ENCODE measurements at regions not wholly inside any gene's neighbourhood (a gene's known extent, or its start where the extent isn't known, plus 50 kb on each side); places are given as distances from the start of the nearest gene placed in this dataset.
"Not testable (repeated sequence)": the region's sequence is repeated elsewhere in the genome, so short reads cannot be mapped to it uniquely, and the experiment has no call there.

DNA sequence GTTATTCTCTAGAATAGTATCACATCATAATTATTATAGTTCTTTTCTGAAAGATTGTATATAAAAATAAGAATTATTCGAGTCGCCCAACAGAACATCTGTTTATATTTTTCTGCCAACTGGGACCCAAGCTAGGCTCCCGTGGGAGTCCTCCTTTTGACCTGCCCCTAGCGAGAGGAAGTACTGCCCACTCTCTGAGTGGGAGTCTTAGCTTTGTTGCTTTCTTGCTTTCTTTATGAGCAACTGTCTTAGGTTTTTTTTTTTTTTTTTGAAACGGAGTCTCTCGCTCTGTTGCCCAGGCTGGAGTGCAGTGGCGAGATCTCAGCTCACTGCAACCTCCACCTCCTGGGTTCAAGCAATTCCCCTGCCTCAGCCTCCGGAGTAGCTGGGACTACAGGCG is 202.0 kb upstream of the ZNF184 start:
- no peak for DNase-seq (ENCODE audit: low spot score)

DNA sequence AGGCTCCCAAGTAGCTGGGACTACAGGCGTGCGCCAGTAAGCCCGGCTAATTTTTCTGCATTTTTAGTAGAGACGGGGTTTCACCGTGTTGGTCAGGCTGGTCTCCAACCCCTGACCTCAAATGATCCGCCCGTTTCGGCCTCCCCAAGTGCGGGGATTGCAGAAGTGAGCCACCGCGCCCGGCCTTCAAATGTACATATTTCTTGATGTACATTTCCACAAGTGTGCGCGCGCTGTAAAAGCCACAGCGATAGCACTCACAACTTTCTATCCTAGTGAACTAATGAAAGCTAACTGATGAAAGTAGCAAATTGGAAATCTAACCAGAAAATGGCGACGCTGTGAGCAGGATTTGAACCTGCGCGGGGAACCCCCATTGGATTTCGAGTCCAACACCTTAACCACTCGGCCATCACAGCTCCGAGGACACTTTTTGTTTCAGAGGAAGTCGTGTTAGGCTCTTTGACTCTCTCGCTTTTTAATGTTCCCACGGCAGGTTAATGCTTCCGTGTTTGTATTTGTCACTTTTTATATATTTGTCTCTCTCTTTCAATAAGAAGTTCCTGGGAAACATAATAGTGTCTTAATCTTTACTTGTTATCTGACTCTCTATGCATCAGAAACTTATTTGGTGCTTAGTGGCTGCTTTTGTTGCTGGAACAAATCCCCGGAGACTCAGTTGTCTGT is 199.4 kb upstream of the ZNF184 start:
- no peak for DNase-seq (ENCODE audit: low spot score)

DNA sequence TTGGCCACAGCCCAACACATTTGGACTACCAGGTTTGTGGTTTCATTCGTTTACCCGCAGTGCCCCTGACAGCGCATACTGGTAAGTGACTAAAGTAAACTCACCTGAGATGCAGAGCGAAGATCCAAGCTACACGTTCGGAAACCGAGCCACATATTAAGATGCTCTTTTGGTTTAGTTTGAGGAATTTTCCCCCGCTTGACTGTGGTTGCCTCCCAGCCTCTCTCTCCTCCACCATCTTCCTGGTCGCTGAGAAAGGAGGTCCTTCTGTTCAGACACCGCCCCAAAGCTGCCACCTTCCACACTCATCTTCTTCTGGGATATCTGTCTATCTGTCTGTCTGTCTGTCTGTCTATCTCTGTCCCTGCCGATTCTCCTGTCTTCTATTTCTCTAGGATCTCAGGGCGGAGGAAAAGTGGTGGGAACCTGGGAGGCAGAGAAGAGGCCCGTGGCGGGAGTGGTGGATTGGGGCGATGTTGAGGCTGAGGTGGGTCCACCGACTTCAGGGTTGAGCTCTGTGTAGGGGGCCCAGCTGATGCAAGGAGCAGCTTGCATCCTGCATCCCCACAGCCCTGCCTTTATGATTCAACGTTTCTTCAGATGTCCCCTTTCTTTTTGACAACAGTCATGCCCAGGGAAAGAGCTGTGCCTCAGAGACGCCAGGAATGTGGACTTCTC is 196.9 kb upstream of the ZNF184 start:
- DNase-seq (ENCODE audit: low spot score) = no peak

DNA sequence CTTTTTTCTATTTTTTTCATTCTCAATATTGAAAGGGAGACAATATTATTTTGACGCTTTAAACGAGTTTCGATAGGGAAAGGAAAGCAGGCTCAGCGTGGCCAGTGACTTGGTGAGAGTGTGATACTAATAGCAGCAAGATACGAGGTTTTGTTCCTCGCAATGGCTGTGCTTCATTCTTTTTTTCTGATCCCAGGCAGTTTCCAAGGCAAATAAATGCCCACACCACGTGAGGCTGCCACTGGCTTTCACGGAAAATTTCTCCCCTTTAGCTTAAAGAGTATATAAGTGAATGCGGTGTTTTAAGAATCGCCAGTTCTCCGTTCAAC is 196.4 kb upstream of the ZNF184 start:
- DNase-seq (ENCODE audit: low spot score) = no peak

DNA sequence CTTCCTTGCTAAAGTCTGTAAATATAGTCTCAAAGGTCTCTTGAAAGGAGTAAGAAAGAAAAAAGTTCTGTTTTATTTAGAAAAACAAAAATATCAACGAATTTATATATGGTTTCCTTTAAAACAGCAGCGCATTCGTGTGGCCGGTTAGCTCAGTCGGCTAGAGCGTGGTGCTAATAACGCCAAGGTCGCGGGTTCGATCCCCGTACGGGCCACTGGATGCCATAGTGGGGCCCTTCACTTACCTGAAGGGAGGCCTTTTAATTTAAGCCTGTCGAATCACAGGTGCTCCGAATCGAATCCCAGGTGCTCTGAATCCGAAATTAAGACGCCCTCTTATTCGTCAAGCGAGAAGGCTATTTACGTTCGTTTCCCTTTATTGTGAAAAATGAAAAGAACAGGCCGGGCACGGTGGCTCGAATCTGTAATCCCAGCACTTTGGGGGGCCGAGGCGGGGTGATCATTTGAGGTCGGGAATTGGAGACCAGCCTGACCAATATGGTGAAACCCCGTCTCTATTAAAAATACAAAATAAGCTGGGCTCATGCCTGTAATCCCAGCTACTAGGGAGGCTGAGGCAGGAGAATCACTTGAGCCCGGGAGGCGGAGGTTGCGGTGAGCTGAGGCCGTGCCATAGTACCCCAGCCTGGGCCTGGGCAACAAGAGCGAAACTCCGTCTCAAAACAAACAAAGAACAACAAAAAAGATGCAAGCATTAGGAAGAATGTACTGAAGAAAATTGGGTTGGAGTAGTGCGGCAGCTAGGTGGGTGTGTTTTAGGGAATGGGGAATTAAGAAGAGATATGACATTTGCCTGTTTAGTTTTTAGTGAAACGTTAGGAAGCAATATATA is 195.8 kb upstream of the ZNF184 start:
- no peak for DNase-seq (ENCODE audit: low spot score)

DNA sequence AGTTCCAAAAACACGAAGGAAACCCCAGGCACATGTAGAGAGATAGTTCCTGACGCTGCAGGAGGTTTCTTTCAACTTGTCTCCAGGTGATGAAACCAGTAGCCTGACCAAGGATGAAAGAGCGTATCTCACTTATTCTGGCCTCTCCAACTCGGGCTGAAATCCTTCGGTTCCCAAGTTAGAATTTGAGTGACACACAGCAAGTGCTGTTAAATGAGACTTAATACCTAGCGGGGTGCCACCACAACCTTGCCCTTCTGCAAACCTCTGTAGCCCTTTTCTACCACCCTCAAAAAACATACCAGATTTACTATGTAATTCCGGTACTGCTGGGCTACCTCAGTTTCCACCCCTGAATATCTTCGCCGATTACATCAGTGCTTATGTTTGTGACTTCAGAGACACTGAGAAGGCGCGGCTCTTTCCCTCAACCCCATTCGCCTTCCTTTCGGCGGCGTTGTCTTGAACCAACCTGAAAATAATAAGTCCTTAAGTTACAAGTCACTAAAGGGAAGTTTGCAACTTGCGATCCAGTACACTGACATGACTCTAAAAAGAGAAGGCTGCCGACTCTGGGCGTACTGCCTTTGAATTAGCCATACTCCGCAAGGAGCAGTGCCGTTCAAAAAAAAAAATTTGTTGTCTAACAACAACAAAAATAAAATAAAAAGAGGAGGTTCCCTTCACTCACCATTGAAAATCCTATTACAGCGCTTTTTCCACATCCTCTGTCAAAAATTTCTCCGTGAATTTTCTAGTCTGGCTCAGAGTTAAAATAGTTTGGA is 194.9 kb upstream of the ZNF184 start:
- DNase-seq (ENCODE audit: low spot score) = no peak

DNA sequence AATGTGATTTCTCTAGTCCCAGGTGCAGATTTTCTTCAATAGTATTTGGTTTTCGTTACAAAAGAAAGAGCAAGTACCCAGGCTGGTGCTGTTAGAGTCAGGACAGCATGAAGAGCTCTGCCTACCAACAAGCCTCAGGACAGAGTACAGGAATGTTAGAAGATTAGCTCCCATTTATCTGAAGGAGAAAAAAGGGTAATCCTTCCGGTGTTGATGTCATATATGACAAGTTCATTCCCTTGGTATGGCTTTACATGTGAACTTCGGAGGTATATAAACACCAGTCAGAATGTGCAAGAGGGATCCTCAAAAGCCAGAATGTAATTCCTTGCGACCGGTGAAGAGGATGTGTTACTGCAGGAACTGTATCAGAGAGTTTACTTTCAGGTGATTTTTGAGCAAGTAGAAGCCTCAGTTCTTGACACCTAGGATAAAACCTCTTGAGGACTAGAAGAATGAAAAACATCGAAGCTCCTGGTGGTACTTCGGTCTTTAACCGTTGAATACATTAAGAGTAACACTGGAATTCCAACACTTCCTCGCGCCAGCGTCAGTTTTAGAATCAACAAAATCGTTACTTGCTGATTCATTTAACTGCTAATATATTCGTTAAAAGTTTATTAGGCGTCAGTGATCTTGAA is 194.2 kb upstream of the ZNF184 start:
- no peak for DNase-seq (ENCODE audit: low spot score)

DNA sequence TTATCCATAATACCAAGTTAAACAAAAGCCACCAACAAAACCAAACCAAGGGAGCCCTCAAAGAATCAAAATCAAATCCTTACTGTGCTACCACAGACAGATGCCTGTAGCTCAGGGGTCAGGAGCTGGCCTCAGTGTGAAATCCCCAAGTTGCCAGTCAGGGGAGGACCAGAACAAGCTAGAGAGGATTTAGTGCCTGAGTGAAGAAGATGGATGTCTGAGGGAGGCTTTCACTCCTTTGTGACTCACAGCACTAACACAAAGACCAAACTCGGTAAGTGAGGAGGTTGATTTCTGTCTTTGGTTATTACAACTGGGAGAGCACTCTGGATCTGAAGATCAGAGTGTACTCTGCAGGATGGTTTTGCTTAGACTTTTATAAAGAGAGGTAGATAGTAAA is 189.9 kb upstream of the ZNF184 start:
- DNase-seq (ENCODE audit: low spot score) = no peak

DNA sequence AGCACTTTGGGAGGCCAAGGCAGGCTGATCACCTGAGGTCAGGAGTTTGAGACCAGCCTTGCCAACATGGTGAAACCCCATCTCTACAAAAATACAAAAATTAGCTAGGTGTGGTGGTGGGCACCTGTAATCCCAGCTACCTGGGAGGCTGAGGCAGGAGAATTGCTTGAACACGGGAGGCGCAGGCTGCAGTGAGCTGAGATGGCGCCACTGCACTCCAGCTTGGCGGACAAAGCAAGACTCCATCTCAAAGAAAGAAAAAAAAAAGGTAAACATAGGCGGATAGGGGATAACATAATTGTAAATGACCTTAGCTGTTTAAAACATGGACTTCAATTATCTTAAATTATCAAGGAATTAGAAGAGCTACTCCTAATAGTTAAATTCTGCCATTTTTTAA is 189.3 kb upstream of the ZNF184 start:
- DNase-seq (ENCODE audit: low spot score) = not testable (repeated sequence)

DNA sequence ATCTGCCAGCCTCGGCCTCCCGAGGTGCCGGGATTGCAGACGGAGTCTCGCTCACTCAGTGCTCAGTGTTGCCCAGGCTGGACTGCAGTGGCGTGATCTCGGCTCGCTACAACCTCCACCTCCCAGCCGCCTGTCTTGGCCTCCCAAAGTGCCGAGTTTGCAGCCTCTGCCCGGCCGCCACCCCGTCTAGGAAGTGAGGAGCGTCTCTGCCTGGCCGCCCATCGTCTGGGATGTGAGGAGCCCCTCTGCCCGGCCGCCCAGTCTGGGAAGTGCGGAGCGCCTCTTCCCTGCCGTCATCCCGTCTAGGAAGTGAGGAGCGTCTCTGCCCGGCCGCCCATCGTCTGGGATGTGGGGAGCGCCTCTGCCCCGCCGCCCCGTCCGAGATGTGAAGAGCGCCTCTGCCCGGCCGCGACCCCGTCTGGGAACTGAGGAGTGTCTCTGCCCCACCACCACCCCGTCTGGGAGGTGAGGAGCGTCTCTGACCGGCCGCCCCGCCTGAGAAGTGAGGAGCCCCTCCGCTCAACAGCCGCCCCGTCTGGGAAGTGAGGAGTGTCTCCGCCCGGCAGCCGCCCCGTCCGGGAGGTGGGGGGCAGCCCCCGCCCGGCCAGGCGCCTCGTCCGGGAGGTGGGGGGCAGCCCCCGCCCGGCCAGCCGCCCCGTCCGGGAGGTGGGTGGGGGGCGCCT is 180.4 kb upstream of the ZNF184 start:
- not testable (repeated sequence) for DNase-seq (ENCODE audit: low spot score)

DNA sequence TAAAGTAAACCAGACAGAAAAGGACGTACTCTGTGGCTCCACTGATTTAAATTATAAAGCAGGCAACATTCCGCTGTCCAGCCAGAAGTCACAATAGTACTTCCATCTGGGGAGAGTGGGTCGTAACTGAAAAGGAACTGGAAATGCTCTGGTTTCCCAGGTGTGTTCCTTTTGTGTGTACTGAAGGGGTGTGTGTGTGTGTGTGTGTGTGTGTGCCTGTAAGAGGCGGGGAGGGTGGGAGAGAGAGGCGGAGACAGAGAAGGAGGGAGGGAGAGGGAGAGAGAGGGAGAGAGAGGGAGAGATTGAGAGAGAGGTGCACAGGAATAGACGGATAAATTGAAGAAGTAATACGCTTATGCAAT is 178.4 kb upstream of the ZNF184 start:
- no peak for DNase-seq (ENCODE audit: low spot score)

DNA sequence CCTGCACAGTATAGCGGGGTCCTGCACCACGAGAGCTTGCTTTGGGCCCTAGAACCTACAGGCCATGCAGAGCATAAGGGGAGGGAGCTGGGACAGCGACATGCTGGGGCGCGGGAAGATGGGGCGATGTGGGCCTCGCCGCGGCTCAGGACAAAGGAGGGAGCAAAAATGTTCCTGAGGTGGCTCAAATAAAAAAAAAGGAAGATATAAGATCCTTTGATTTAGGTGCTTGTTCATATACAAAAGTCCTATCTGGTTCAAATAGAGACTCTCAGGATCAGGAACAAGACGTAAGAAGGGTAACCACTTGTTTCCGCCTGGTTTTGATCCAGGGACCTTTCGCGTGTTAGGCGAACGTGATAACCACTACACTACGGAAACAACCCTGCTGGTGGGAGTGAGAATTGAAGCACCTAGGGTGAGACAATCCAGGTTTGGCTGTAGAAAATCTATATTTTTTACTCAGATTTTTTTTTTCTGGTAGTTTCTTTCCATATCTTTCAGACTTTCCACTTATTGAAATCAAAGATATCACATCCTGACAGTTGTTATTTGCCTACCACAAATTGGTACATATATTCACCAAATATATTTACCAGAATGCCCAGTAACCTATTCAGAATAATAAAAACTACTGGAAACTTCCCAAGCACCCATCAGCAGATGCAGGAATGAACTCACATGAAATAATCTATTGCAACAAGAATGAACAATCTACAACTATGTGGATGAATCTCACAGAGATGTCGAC is 177.9 kb upstream of the ZNF184 start:
- no peak for DNase-seq (ENCODE audit: low spot score)

DNA sequence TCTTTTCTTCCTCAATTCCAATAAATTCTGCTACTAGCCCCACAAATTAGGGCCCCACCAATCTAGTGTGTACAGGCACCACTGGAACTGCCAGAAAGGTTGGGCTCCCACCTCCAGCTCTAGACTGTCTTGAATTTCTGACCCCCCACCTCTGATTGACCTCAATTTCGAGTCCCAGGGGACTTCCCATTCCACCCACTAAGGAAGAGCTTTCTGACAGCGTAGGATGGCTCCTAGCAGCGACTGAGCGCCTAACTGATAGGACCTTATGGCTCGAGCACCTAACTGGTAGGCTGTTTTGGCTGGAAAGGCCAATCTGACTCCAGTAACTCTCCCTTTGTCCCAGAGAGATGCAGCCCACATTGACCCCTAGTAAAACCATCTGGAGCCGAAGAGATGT is 171.6 kb upstream of the ZNF184 start:
- DNase-seq (ENCODE audit: low spot score) = no peak

DNA sequence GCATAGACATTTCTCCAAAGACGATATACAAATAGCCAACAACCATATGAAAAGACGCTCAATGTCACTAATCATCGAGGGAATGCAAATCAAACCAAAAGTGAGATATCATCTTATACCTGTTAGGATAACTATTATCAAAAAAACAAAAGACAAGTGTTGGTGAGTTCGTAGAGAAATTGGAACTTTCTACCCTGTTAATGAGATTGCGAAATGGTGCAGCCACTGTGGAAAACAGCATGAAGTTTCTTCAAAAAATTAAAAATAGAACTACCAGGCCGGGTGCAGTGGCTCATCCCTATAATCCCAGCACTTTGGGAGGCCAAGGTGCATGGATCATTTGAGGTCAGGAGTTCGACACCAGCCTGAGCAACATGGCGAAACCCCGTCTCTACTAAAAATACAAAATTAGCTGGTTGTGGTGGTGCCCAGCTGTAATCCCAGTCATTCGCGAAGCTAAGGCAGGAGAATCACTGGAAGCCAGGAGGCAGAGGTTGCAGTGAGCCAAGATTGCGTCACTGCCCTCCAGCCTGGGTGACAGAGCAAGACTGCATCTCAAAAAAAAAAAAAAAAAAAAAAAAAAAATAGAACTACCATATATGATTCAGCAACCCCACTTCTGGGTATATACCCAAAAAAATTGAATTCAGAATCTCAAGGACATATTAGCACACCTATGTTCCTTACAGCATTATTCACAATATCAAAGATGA is 170.0 kb upstream of the ZNF184 start:
- no peak for DNase-seq (ENCODE audit: low spot score)

DNA sequence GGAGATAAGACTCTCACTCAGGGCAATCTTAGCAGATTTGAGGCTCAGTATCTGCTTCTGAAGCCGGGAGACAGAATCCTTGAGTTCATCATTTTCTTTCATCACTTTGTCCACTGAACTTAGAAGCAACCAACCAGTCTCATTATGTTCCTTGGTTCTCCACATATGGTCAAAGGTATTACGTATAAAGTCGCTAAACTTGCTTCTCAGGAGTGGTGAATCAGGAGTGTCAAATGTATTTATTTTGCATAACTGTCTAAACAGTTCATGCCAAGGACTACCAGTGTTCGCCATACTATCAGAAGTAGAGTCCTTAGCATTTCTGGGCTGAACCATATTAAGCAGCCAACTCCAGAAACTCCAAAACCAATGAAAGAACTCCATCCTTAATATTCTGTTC is 163.0 kb upstream of the ZNF184 start:
- DNase-seq (ENCODE audit: low spot score) = not testable (repeated sequence)

DNA sequence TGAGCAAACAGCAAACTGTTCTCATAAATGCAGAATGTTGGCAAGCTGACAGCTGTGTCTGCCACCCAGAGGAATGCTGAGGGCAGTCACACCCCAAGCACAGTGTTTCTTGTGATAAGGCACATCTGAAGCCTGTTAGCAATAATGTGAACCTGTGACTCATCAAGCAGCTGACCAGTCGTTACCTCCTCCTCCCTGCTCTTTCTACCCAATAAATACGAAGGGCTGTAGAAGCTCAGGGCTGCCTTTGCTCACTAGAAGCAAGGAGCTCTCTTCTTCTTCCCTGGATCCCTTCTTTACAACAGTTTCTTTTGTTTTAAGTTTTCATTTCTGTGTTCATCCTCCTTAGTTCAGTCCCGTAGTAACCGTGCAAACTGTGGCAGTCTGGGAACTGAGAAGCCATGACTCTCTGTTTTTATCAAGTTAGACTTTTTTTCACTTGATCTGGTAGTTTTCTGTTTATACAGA is 160.3 kb upstream of the ZNF184 start:
- not testable (repeated sequence) for DNase-seq (ENCODE audit: low spot score)

DNA sequence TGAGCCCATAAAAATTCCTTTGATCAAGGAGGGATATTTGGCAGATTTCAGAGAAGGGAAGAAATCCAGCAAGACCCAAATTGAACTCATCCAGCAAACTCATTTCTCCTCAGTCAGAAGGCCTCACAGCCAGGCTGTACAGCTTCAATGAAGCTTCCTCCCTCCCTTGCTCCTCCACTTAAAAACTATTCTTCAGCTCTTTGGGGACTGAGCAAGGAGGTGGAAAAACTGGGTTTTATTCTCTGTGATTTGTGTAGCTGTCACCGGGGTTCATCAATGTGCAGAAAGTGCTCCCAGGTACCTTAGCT is 158.7 kb upstream of the ZNF184 start:
- DNase-seq (ENCODE audit: low spot score) = no peak

DNA sequence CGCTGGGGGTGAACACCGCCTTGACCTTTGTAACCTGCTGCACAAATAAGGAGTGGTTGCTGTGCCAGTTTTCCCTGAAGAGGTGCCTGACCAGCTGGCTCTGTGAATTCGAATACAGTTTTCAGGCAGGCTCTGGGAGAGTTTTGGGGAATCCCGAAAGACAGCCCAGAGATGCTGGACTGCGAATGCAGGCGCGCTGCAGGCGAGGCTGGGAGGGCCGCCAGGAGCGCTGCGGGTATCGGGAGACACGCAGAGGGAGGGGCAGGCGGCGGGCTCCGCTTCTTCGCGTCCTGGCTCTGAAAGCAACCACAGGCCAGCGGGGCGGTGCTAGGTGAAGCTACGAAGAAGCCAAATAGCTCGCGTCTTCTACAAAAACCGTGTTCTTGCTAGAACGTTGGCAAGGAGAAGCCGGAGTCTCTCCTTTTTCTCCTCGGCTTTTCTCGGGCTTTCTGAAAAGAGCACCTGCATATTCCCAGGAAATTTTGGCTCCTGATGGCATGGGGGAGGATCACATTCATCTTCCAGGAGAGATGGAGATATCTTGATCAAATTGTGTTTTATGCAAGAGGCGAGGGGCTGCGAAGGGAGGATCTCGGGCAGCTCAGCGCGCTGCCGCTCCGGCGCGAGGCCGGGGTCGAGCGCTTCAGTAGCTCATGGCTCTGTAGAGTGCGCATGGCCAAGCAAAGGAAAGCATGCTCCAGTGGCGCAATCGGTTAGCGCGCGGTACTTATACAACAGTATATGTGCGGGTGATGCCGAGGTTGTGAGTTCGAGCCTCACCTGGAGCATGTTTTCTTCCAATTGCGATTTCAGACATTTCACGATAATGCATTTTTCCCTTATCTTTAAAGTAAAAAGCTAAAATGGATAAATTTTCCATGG is 158.1 kb upstream of the ZNF184 start:
- no peak for DNase-seq (ENCODE audit: low spot score)

DNA sequence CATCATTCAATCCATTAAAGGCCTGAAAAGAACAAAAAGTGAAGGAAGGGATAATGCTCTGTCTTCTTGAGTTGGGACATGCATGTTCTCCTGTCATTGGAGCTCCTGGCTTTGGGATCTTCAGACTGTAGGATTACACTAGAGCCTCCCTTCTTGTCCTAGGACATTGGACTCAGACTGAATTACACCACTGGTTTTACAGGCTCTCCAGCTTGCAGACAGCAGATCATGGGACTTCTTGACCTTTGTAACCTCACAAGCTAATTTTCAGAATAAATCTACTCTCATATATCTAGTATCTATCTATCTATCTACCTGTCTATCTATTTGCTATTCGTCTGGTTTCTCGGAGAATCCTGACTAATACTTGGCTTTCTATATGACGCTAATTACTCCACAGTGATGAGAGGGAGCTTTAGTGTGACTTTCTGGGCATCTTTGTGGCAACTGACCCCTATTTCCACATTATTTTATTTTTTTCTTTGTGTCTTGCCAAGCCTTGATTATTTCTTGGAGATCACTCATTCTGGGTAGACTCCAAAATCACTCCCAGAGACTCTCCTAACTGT is 151.9 kb upstream of the ZNF184 start:
- DNase-seq (ENCODE audit: low spot score) = no peak

All from CD4-positive, alpha-beta T cell treated with Interleukin-2 at 100 ng/mL for 4 hours (primary cell).